ENCODE measurements at regions not wholly inside any gene's neighbourhood (a gene's known extent, or its start where the extent isn't known, plus 50 kb on each side); places are given as distances from the start of the nearest gene placed in this dataset.
A peak's percentile ranks its signal among the peaks of the same experiment; 100 is the strongest.
"Not testable (repeated sequence)": the region's sequence is repeated elsewhere in the genome, so short reads cannot be mapped to it uniquely, and the experiment has no call there.

DNA sequence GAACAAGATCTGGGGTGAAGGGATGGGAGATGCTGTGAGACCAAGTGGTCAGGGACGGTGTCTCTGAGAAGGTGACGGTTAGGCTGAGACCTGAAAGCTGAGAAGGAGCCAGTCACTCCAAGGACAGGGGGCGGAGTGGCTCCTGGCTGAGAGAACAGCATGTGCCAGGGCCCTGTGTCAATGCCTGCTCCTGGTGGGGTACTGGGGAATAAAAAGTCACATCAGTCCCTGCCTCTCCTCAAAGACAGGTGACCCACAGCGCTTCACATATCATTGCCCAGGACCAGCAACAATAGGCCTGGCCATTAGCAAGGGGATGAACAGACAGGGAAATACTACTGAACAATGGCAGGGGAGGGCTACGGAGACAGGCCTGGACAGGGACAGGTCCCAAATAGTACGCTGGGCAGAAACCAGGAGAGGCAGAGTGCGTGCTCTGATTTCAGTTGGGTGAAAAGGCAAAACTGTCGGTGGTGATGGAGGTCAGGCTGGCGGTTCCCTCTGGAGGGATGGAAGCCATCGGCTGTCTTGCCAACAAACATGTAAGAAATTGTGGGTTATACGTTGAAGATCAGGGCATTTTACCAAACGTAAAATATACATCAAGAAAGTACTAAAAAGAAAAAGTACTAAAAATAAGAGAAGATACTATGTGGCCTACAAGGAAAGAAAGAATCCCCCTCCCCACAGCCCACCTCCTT is 64.3 kb downstream of the C9orf50 start:
- peak overlapping the region; percentile 24; the same call in 1 of the 2 replicates for H3K4me3 ChIP-seq (ENCODE audit: low read depth, low read length)
- TF ChIP-seq, protein P1, sequence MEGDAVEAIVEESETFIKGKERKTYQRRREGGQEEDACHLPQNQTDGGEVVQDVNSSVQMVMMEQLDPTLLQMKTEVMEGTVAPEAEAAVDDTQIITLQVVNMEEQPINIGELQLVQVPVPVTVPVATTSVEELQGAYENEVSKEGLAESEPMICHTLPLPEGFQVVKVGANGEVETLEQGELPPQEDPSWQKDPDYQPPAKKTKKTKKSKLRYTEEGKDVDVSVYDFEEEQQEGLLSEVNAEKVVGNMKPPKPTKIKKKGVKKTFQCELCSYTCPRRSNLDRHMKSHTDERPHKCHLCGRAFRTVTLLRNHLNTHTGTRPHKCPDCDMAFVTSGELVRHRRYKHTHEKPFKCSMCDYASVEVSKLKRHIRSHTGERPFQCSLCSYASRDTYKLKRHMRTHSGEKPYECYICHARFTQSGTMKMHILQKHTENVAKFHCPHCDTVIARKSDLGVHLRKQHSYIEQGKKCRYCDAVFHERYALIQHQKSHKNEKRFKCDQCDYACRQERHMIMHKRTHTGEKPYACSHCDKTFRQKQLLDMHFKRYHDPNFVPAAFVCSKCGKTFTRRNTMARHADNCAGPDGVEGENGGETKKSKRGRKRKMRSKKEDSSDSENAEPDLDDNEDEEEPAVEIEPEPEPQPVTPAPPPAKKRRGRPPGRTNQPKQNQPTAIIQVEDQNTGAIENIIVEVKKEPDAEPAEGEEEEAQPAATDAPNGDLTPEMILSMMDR (IDR thresholded peaks at IDR 0.05; ENCODE audit: low read depth, low read length): no peak

DNA sequence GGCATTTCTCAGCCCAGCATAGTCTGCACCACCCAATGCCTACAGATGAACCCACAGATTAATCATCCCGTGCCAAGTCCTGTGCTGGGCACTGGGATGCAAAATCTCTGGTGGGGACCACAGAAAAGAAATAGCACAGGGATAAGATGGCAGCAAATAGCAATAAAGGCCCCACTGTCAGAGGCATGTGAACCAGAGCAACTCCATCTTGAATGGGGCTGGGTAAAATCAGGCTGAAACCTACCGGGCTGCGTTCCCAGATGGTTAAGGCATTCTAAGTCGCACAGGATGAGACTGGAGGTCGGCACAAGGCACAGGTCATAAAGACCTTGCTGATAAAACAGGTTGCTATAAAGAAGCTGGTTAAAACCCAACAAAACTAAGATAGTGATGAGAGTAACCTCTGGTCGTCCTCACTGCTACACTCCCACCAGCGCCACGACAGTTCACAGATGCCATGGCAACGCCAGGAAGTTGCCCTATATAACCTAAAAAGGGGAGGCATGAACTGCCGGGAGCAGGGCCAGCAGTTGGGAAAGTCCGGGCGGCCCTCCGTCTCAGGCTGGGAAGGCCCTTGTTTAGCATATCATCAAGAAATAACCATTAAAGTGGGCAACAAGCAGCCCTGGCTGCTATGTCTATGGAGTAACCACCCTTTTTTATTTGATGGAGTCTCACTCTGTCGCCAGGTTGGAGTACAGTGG is 65.2 kb downstream of the C9orf50 start:
- TF ChIP-seq, protein P1 (IDR thresholded peaks at IDR 0.05; ENCODE audit: low read depth, low read length): no peak
- H3K4me3 ChIP-seq (ENCODE audit: low read depth, low read length): no peak overlapping the region

DNA sequence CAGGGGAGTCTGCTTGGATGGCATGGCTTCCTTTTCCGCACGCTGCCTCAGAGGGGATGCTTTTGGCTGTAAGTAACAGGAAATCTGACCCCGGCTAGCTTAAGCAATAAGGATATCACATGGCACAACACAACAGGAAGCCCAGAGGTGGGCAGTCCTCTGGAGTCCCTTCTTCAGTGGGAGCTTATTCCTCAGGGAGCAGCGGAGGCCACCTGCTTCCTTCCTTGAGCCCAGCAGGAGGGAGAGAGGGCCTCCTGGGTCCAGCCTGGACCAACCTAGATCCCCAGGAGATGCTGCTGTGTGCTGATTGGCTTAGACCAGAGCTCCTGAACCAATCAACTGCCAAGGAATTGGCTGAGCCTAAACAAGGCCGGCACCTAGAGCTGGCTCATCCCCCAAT is 66.3 kb downstream of the C9orf50 start:
- TF ChIP-seq, protein P1 (IDR thresholded peaks at IDR 0.05; ENCODE audit: low read depth, low read length): no peak
- H3K4me3 ChIP-seq (ENCODE audit: low read depth, low read length): no peak overlapping the region

DNA sequence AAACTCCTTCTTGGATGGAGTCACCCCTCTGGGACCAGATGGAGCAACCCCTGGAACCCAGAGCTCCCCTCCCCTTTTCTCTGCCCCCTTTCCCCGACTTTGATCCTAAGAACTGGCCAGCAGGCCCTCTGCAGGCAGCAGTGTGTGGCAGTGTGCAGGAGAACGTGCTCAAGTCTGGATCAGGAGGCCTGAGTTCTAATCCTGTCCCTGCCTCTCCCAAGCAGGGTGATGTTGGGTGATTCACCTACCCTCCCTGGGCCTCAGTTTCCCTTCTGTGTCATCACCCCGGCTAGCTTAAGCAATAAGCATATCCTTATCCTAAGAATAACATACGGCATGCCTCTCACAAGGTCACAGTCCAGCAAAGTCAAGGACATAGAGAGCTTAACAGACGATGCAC is 67.6 kb downstream of the C9orf50 start:
- TF ChIP-seq, protein P1 (IDR thresholded peaks at IDR 0.05; ENCODE audit: low read depth, low read length): no peak

DNA sequence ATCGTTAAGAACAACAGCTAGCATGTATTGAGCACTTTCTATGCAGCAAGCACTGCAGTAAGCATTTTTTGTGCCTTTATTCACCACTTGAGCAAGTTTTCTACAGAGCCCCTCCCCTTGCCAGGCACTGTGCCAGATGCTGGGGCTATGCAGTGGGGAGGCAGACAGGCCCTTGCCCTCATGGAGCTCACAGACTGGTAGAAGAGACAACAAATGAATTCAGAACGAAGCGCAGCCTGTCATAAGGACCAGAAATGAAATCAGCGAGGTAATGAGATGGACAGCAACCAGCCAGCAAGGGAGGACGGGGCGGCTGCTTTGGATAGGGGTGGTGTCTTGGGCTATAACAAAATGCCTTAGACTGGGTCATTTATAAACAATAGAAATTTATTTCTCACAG is 68.8 kb downstream of the C9orf50 start:
- TF ChIP-seq, protein P1 (IDR thresholded peaks at IDR 0.05; ENCODE audit: low read depth, low read length): no peak
- H3K4me3 ChIP-seq (ENCODE audit: low read depth, low read length): no peak overlapping the region

More for the DNA sequence above, 67.6 kb downstream of the C9orf50 start:
- no peak overlapping the region for H3K4me3 ChIP-seq (ENCODE audit: low read depth, low read length)

DNA sequence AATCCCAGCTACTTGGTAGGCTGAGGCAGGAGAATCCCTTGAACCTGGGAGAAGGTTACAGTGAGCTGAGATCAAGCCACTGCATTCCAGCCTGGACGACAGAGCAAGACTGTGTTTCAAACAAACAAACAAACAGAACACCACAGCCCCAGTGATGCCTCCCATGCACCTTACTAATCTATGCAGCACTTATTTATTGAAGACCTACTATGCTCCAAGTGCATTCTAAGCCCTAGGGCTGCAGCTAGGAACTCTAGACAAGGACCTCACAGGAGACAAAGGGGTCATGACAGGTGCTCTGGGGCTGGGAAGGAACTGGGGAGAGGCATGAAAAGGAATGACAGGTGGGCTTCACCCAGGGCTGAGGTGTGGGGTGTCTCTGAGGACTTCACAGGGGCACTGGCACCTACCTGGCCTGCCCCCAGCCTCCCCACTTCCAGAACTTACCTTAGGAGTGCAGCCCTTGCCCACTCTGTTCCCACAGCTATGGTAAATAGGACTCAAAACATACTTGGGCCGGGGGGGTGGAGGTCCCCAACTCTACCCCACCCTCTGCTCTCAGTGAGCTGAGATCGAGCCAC is 69.4 kb downstream of the C9orf50 start:
- TF ChIP-seq, protein P1 (IDR thresholded peaks at IDR 0.05; ENCODE audit: low read depth, low read length): no peak

DNA sequence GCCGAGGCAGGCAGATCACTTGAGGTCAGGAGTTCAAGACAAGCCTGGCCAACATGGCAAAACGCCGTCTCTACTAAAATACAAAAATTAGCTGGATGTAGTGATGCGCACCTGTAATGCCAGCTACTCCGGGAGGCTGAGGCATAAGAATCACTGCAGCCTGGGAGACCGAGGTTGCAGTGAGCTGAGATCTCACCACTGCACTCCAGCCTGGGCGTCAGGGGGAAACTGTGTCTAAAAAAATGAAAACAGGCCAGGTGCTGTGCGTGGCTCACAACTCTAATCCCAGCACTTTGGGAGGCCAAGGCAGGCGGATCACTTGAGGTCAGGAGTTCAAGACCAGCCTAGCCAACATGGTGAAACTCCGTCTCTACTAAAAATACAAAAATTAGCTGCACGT is 69.9 kb downstream of the C9orf50 start:
- H3K4me3 ChIP-seq (ENCODE audit: low read depth, low read length): not testable (repeated sequence)

More for the DNA sequence above, 69.4 kb downstream of the C9orf50 start:
- no peak overlapping the region for H3K4me3 ChIP-seq (ENCODE audit: low read depth, low read length)

Measured in WI38 (cell line).